Stimulated activated CD4-positive, alpha-beta T cell treated with anti-CD3 and anti-CD28 coated beads, Interleukin-1b, Interleukin-23, amount 100 ng/mL, for 24 hours (primary cell): ENCODE measurements at regions not wholly inside any gene's neighbourhood (a gene's known extent, or its start where the extent isn't known, plus 50 kb on each side); places are given as distances from the start of the nearest gene placed in this dataset.
A peak's percentile ranks its signal among the peaks of the same experiment; 100 is the strongest.

Experiments used
- DNase-seq, 4 experiments: peaks; one replicate each; pipeline ENCODE4 v3.0.0-alpha.2; 2020; ENCODE audit warnings: low read depth in 4 of 4, low spot score in 1 of 4

- DNase-seq: no peak
These were observed 64.4 kb upstream of the HRH1 start for GRCh38 chr3:11089931-11090330.

DNA sequence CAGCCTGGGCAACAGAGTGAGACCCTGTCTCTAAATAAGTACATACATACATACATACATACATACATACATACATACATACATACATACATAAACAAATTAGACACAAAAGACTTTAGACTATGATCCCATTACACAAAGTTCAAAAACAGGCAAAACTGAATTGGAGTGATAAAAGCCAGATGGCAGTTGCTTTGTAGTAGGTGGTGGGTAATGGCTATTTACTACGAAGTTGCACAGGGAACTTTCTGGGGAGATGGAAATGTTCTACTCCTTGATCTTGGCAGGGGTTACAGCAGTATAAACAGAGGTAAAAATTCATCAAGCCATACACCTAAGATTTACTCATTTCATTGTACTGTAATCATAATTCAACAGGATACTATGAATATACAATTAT is 63.7 kb upstream of the HRH1 start:
- no peak for DNase-seq

DNA sequence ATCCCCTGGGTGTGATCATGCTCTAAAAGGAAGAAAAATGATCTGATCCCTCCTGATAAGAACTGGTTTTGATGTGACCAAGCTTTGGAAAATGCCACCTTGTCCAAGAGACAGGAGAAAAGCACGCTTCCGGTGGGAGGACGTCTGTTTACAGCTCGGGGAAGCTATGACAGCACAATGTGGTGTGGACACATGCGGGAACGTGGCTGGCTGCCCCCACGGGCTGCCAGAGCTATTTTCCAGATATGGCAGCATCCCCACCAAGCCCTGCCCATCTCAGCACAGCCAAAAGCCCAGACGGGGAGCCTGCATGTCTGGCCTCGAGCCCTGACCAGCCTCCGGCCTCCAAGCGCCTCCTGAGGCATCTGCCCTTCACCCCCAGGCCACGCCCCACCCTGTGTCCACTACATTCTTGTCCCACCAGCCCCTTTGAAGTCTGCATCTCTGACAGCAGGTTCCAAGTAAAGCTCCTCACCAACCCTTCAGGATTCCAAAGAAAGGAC is 63.2 kb upstream of the HRH1 start:
- no peak for DNase-seq

GRCh38 chr3:11091791-11092190 is 62.5 kb upstream of the HRH1 start:
- no peak for DNase-seq

GRCh38 chr3:11093823-11094340 is 60.4 kb upstream of the HRH1 start:
- DNase-seq: no peak

GRCh38 chr3:11095932-11096265 is 58.4 kb upstream of the HRH1 start:
- DNase-seq: no peak

GRCh38 chr3:11096266-11097139 is 57.8 kb upstream of the HRH1 start:
- peak; percentile 39 to 75 (median 54) for DNase-seq

DNA sequence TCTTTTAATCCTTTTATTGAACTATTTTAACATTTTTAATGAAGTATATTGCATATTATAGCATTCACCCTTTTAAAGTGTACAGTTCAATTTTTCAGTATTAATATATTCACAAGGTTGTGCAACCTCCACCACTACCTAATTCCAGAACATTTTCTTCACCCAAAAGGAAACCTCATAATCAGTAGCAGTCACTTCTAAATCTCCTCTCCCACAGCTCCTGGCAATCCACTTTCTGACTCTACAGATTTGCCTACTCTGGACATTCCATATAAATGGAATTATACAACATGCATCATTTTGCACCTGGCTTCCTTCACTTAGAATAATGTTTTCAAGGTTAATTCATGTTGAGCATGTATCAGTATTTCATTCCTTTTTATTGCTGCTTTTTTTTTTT is 55.0 kb upstream of the HRH1 start:
- no peak for DNase-seq
